NT2/D1 (cell line): ENCODE measurements at regions not wholly inside any gene's neighbourhood (a gene's known extent, or its start where the extent isn't known, plus 50 kb on each side); places are given as distances from the start of the nearest gene placed in this dataset.

Source experiments
- DNase-seq: peaks from one replicate; pipeline ENCODE4 v3.0.0-alpha.2; 2011; ENCODE audit warnings: low read depth, low spot score
- H3K27me3 ChIP-seq: 2 replicates; pipeline ENCODE4 v1.6.0; 2011; ENCODE audit warnings: mild to moderate bottlenecking; ENCODE audit not compliant: insufficient read length, insufficient read depth
- H3K36me3 ChIP-seq: 2 replicates; pipeline ENCODE4 v1.6.1; 2011; ENCODE audit warnings: mild to moderate bottlenecking, low read length, mixed read lengths; ENCODE audit not compliant: insufficient read depth, insufficient read length
- H3K4me1 ChIP-seq: 2 replicates; pipeline ENCODE4 v1.5.1; 2011; ENCODE audit not compliant: insufficient read depth, insufficient read length
- H3K4me3 ChIP-seq: 2 replicates; pipeline ENCODE4 v1.5.1; 2011; ENCODE audit warnings: low read depth; ENCODE audit not compliant: insufficient read length
- H3K9ac ChIP-seq: 2 replicates; pipeline ENCODE4 v1.6.0; 2011; ENCODE audit warnings: low read depth; ENCODE audit not compliant: insufficient read length
- H3K9me3 ChIP-seq: 2 replicates; pipeline ENCODE4 v1.5.1; 2011; ENCODE audit warnings: mild to moderate bottlenecking, low read length; ENCODE audit not compliant: insufficient read depth
- SUZ12 ChIP-seq: IDR thresholded peaks from 2 replicates; pipeline ENCODE4 v1.6.1; 2011; ENCODE audit not compliant: insufficient read length, insufficient read depth; ENCODE audit errors: extremely low read depth
- YY1 ChIP-seq: IDR thresholded peaks from 2 replicates; pipeline ENCODE4 v1.6.1; 2011; ENCODE audit not compliant: insufficient read length, insufficient read depth
- ZNF274 ChIP-seq: IDR thresholded peaks from 2 replicates; pipeline ENCODE4 v1.6.1; 2011; ENCODE audit warnings: mild to moderate bottlenecking, low read depth, low read length

DNA sequence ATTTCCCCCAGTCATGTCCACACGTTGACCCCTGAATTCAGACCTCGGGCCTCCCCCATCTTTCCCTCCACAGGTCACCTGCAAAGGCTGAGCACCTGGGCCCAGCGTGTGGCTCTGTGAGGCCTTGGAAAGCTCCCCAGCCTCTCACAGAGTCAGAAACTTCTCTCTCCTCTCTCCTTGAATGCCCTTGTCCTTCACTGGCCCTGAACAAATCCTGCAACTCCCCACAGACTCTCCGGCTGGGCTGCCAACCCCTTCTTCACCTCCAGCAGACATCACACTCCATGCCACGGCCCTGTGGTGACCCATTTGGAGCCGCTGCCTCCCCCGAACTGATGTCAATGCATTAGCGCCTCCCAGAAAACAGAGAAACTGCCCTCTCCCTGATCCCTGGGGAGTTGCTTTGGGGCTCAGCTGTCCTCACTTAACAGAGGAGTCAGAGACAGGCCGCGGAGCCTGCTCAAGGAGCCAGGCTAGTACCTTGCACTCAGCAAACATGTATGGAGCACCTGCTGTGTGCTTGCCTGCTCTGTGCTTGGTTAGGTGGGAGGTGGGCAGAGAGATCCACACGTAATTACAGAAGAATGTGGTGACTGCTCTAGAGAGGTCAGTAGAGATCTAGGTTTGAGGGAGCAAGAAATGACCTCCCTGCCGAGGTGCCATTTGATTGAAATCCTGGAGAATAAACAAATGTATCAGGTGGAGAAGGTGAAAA, 99.2 kb upstream of the PWP1 start:
- no peak for TF ChIP-seq SUZ12
- TF ChIP-seq YY1 = no peak
- no peak for TF ChIP-seq ZNF274
- H3K4me1 ChIP-seq = no peaks in the 10 kb centered on the region
- H3K4me3 ChIP-seq = no peak overlapping the region
- 0 out of 2 replicates have a peak, but pooled peaks cover 8% of the 10 kb centered on the region for H3K9me3 ChIP-seq
- no peak overlapping the region for H3K9ac ChIP-seq
- DNase-seq = no peak
- H3K27me3 ChIP-seq = no peaks in the 10 kb centered on the region
- no peaks in the 10 kb centered on the region for H3K36me3 ChIP-seq

GRCh38 chr12:107590413-107590812, 95.2 kb upstream of the PWP1 start:
- DNase-seq = no peak
- Histone ChIP-seq H3K4me3 (no peak overlapping the region), H3K9ac (no peak overlapping the region), H3K27me3 (no peaks in the 10 kb centered on the region), H3K4me1 (no peaks in the 10 kb centered on the region), H3K36me3 (no peaks in the 10 kb centered on the region), H3K9me3 (peaks cover 19% of the 10 kb centered on the region; the same call in 1 of the 2 replicates)
- TF ChIP-seq ZNF274 (no peak), SUZ12 (no peak), YY1 (no peak)

GRCh38 chr12:107590814-107591375, 94.7 kb upstream of the PWP1 start:
- Histone ChIP-seq H3K36me3 (no peaks in the 10 kb centered on the region), H3K4me3 (no peak overlapping the region), H3K27me3 (no peaks in the 10 kb centered on the region), H3K4me1 (no peaks in the 10 kb centered on the region), H3K9ac (no peak overlapping the region), H3K9me3 (peaks cover 19% of the 10 kb centered on the region; the same call in 1 of the 2 replicates)
- DNase-seq = no peak
- no peak for TF ChIP-seq YY1
- no peak for TF ChIP-seq SUZ12

- Histone ChIP-seq H3K9ac (no peak overlapping the region), H3K27me3 (no peaks in the 10 kb centered on the region), H3K36me3 (no peaks in the 10 kb centered on the region), H3K4me3 (no peak overlapping the region), H3K4me1 (no peaks in the 10 kb centered on the region), H3K9me3 (peaks cover 11% of the 10 kb centered on the region; the same call in 1 of the 2 replicates)
- DNase-seq = no peak
- no peak for TF ChIP-seq ZNF274
- no peak for TF ChIP-seq YY1
- TF ChIP-seq SUZ12 = no peak
Observed at GRCh38 chr12:107593713-107594381, 91.8 kb upstream of the PWP1 start.

GRCh38 chr12:107594995-107595394, 90.6 kb upstream of the PWP1 start:
- TF ChIP-seq ZNF274 (no peak), SUZ12 (no peak), YY1 (no peak)
- H3K36me3 ChIP-seq = no peaks in the 10 kb centered on the region
- no peaks in the 10 kb centered on the region for H3K4me1 ChIP-seq
- peaks cover 11% of the 10 kb centered on the region; the same call in 1 of the 2 replicates for H3K9me3 ChIP-seq
- DNase-seq = no peak
- no peaks in the 10 kb centered on the region for H3K27me3 ChIP-seq
- no peak overlapping the region for H3K9ac ChIP-seq
- H3K4me3 ChIP-seq = no peak overlapping the region

- H3K36me3 ChIP-seq = no peaks in the 10 kb centered on the region
- no peak overlapping the region for H3K9ac ChIP-seq
- TF ChIP-seq SUZ12 (no peak), ZNF274 (no peak), YY1 (no peak)
- H3K27me3 ChIP-seq = no peaks in the 10 kb centered on the region
- no peaks in the 10 kb centered on the region for H3K4me1 ChIP-seq
- H3K9me3 ChIP-seq = peaks cover 11% of the 10 kb centered on the region; the same call in 1 of the 2 replicates
- H3K4me3 ChIP-seq = no peak overlapping the region
- no peak for DNase-seq
Observed at GRCh38 chr12:107597695-107598410, 87.7 kb upstream of the PWP1 start.

DNA sequence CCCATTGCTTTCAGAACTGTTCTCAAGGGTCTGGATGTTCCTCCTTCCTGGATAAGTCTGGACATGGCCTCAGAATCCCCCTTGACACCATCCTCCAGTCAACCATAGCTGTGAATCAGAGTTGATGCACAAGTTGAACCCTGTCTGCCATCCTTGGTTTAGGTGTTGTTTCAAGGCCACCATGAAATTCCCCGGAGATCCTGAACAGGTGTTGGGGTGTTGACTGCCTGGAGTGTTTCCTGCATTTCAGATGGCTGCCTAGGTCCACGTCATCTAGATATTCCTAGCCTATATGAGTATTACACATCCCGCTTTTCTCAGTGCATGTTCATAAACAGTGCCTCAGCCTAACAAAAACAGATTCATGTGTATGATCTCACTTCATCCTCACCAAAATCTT, 86.7 kb upstream of the PWP1 start:
- H3K9ac ChIP-seq = no peak overlapping the region
- H3K27me3 ChIP-seq = no peaks in the 10 kb centered on the region
- no peak for DNase-seq
- H3K9me3 ChIP-seq = peaks cover 1% of the 10 kb centered on the region; the same call in 1 of the 2 replicates
- H3K4me1 ChIP-seq = no peaks in the 10 kb centered on the region
- TF ChIP-seq SUZ12 (no peak), ZNF274 (no peak), YY1 (no peak)
- no peak overlapping the region for H3K4me3 ChIP-seq
- H3K36me3 ChIP-seq = no peaks in the 10 kb centered on the region
